ENCODE measurements at regions not wholly inside any gene's neighbourhood (a gene's known extent, or its start where the extent isn't known, plus 50 kb on each side); places are given as distances from the start of the nearest gene placed in this dataset. TPM values are rescaled to one million over a fixed set of nuclear protein-coding genes. Genes with fewer than 3 reads are reported as not detected.

GRCh38 chr5:43769571-43770355 is 166.8 kb downstream of the NNT start:
- Histone ChIP-seq H3K27me3 (ENCODE audit: insufficient read depth, low read length, poor library complexity) (no peaks in the 10 kb centered on the region), H2AK5ac (ENCODE audit: low read length) (no peak overlapping the region), H3K4me3 (ENCODE audit: low read length) (no peak overlapping the region), H3K23ac (ENCODE audit: low read length) (no peak overlapping the region), H3K36me3 (ENCODE audit: control insufficient read depth, insufficient read depth, low read length) (no peaks in the 10 kb centered on the region), H3K4ac (ENCODE audit: low read depth, low read length) (no peak overlapping the region), H3K56ac (ENCODE audit: low read length) (no peak overlapping the region), H3K9ac (ENCODE audit: low read length) (no peak overlapping the region), H3K4me1 (ENCODE audit: control insufficient read depth, low read depth, low read length) (no peaks in the 10 kb centered on the region), H3K27ac (ENCODE audit: low read depth, low read length) (no peak overlapping the region), H2BK5ac (ENCODE audit: low read length) (no peak overlapping the region), H4K8ac (ENCODE audit: low read depth, low read length) (no peak overlapping the region), H2BK15ac (replicated peaks; ENCODE audit: low read depth) (no peak overlapping the region), H4K5ac (ENCODE audit: low read length) (no peak overlapping the region), H3K79me2 (ENCODE audit: control insufficient read depth, insufficient read depth, low read length) (no peaks in the 10 kb centered on the region), H3K18ac (ENCODE audit: low read length) (peak overlapping the region; percentile 68), H3K79me1 (ENCODE audit: low read length) (no peaks in the 10 kb centered on the region), H3K4me2 (ENCODE audit: low read length) (no peak overlapping the region), H2BK120ac (ENCODE audit: low read depth, low read length) (peak overlapping the region; percentile 45)
- no CpG with 5 or more reads among the region's 7 CpGs for WGBS (ENCODE audit: extremely low coverage, insufficient coverage, low lambda C conversion rate)
- no peak for DNase-seq

Small RNA genes in the stretch of these regions (small RNA-seq; reads per million reads assigned to genes)
- not detected for gene RNU6-381P (ENCODE audit: insufficient read depth)

Measured in mesendoderm (in vitro differentiated cells).